ENCODE measurements at regions not wholly inside any gene's neighbourhood (a gene's known extent, or its start where the extent isn't known, plus 50 kb on each side); places are given as distances from the start of the nearest gene placed in this dataset.

DNA sequence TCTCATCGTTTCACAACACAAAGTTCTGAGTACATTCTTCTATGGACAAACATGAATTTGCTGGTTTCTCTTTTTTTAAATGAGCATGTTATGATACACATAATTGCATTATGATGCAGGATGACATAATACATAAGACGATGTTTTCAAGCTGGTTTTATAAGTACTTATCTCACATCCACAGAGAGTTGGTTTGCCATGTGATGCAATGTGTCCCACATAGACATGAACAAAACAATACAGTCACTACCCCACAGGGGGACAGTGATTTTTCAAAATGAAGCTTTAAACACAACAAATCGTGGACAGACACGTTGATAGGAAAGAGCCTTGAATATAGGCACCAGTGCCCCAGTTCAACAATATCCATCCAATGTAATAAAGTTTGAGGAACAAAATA is 447.1 kb downstream of the KLF12 start:
- Mint-ChIP-seq H3K4me3 (no peak overlapping the region), H3K27ac (no peak overlapping the region), H3K27me3 (no peaks in the 10 kb centered on the region), H3K36me3 (ENCODE audit: low read depth) (peaks cover 46% of the 10 kb centered on the region), H3K4me1 (no peaks in the 10 kb centered on the region), H3K9me3 (no peaks in the 10 kb centered on the region)
- TF ChIP-seq, protein P1, sequence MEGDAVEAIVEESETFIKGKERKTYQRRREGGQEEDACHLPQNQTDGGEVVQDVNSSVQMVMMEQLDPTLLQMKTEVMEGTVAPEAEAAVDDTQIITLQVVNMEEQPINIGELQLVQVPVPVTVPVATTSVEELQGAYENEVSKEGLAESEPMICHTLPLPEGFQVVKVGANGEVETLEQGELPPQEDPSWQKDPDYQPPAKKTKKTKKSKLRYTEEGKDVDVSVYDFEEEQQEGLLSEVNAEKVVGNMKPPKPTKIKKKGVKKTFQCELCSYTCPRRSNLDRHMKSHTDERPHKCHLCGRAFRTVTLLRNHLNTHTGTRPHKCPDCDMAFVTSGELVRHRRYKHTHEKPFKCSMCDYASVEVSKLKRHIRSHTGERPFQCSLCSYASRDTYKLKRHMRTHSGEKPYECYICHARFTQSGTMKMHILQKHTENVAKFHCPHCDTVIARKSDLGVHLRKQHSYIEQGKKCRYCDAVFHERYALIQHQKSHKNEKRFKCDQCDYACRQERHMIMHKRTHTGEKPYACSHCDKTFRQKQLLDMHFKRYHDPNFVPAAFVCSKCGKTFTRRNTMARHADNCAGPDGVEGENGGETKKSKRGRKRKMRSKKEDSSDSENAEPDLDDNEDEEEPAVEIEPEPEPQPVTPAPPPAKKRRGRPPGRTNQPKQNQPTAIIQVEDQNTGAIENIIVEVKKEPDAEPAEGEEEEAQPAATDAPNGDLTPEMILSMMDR (IDR thresholded peaks at IDR 0.05) = no peak
- DNase-seq (no peak), ATAC-seq (ENCODE audit: low read depth) (no peak)
- intact Hi-C loops (cut with micrococcal nuclease) = no loop called here
- POLR2A ChIA-PET = no interaction called here
- CTCF ChIA-PET = no interaction called here

DNA sequence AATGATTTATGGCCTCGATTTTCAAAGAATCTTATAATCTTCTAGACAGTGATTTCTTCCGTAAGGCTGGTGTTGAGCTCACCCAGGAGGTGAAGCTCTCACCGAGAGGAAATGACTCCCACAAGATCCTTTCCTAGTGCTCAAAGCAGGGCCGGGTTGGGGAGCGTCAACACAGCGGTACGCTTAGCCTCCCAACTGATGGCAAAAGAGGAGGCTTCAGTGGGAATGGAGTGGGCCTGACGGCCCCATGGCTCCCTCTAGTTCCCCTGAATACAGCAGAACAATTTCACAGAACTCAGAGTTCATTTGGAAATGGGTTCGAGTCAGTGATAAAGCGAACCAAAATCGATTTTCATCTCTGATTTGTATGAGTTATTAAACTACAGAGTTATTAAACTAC is 449.5 kb downstream of the KLF12 start:
- no peaks in the 10 kb centered on the region for H3K4me1 Mint-ChIP-seq
- ATAC-seq (ENCODE audit: low read depth) (no peak), DNase-seq (no peak)
- no peak overlapping the region for H3K4me3 Mint-ChIP-seq
- CTCF ChIA-PET = no interaction called here
- H3K27me3 Mint-ChIP-seq = no peaks in the 10 kb centered on the region
- POLR2A ChIA-PET = no interaction called here
- TF ChIP-seq, protein P1 (IDR thresholded peaks at IDR 0.05) = no peak
- H3K9me3 Mint-ChIP-seq = no peaks in the 10 kb centered on the region
- no peak overlapping the region for H3K27ac Mint-ChIP-seq
- intact Hi-C loops (cut with micrococcal nuclease) = no loop called here
- peaks cover 36% of the 10 kb centered on the region for H3K36me3 Mint-ChIP-seq (ENCODE audit: low read depth)

DNA sequence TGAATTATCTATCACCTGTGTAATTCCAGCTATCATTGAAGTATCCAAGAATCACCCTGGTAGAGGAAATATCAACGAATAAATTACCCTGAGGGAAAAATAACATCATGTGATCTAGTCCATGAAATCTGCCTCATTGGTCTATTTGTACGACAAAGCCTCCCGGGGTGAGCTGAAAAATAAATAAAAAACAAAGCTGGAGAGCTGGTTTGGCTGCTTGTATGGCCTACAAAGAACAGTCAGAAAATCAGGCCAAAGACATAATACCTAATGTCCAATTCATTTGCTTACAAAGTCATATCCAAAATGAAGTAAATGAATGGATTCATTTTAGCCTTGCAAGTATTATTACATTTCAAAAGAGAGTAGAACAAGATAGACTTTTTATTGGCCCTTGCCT is 449.9 kb downstream of the KLF12 start:
- DNase-seq (no peak), ATAC-seq (ENCODE audit: low read depth) (no peak)
- intact Hi-C loops (cut with micrococcal nuclease) = no loop called here
- Mint-ChIP-seq H3K36me3 (ENCODE audit: low read depth) (peaks cover 31% of the 10 kb centered on the region), H3K9me3 (no peaks in the 10 kb centered on the region), H3K27ac (no peak overlapping the region), H3K4me1 (no peaks in the 10 kb centered on the region), H3K27me3 (no peaks in the 10 kb centered on the region), H3K4me3 (no peak overlapping the region)
- CTCF ChIA-PET = no interaction called here
- TF ChIP-seq, protein P1 (IDR thresholded peaks at IDR 0.05) = no peak
- POLR2A ChIA-PET = no interaction called here

DNA sequence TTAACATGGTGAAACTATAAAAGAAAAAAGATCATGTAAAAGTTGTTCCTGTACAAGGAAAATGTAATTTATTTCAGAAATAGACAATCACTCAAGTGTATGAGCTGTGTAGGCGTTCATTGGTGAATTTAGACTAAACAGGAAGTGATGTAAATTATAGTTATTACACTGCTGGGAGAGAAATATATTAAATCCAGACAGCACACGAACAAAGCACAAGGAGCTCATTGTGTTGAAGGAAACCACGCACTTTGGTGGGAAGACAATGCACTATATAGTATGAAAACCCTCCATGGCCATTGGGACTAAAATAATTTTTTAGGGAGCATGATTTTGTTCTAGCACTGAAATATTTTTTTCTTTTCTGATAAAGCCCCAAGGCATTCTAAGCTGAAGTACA is 450.5 kb downstream of the KLF12 start:
- H3K27ac Mint-ChIP-seq = no peak overlapping the region

DNA sequence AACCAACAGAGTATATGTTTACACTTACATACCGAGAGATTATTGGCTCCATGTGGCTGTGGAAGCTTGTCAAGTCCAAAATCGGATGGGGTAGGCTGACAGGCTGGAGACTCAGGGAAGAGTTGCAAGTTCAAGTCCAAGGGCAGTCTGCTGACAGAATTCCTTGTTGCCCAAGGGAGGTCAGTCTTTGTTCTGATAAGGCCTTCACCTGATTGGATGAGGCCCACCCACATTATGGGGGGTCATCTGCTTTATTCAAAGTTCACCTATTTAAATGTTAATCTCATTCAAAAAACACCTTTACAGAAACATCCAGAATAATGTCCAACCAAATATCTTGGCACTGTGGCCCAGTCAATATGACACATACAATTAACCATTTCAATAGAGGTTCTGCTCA is 452.4 kb downstream of the KLF12 start:
- H3K27ac Mint-ChIP-seq = no peak overlapping the region
- no peak overlapping the region for H3K4me3 Mint-ChIP-seq
- DNase-seq = no peak
- H3K36me3 Mint-ChIP-seq (ENCODE audit: low read depth) = peaks cover 15% of the 10 kb centered on the region
- intact Hi-C loops (cut with micrococcal nuclease) = no loop called here
- no peak for ATAC-seq (ENCODE audit: low read depth)
- H3K9me3 Mint-ChIP-seq = no peaks in the 10 kb centered on the region
- no peaks in the 10 kb centered on the region for H3K27me3 Mint-ChIP-seq
- CTCF ChIA-PET = no interaction called here
- POLR2A ChIA-PET = no interaction called here
- TF ChIP-seq, protein P1 (IDR thresholded peaks at IDR 0.05) = no peak
- H3K4me1 Mint-ChIP-seq = no peaks in the 10 kb centered on the region

More for the DNA sequence above, 450.5 kb downstream of the KLF12 start:
- Mint-ChIP-seq H3K9me3 (no peaks in the 10 kb centered on the region), H3K36me3 (ENCODE audit: low read depth) (peaks cover 27% of the 10 kb centered on the region), H3K4me1 (no peaks in the 10 kb centered on the region), H3K4me3 (no peak overlapping the region), H3K27me3 (no peaks in the 10 kb centered on the region)
- ATAC-seq (ENCODE audit: low read depth) (no peak), DNase-seq (no peak)
- POLR2A ChIA-PET = no interaction called here
- TF ChIP-seq, protein P1 (IDR thresholded peaks at IDR 0.05) = no peak
- CTCF ChIA-PET = no interaction called here
- intact Hi-C loops (cut with micrococcal nuclease) = no loop called here

All from activated B cell treated with CpG ODN at 0.5 μM for 24 hours (primary cell).